ENCODE measurements at regions not wholly inside any gene's neighbourhood (a gene's known extent, or its start where the extent isn't known, plus 50 kb on each side); places are given as distances from the start of the nearest gene placed in this dataset.

DNA sequence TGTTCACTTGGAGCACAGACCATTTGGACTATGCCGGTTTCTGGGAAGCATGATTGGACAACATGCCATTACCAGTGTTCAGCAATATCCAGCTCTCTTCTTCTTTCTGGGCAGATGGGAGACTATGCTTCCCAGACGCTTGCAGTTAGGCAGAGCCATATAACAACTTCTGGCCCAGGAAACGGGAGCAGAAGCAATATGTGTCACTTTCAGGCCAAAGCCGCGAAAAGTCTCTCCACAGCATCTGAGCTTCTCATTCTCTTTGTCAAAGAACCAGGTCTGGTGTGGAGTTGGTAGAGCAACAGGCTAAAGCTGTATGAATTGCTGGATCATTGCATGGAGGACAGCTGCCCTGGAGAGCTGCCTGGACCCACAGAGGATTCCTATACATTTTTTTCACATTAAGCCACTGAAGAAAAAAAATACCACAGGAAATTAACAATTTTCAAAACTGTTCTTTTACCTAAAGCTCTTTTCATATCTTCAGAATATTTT lies 131.4 kb upstream of the FRG1 start:
- TF ChIP-seq, protein P1, sequence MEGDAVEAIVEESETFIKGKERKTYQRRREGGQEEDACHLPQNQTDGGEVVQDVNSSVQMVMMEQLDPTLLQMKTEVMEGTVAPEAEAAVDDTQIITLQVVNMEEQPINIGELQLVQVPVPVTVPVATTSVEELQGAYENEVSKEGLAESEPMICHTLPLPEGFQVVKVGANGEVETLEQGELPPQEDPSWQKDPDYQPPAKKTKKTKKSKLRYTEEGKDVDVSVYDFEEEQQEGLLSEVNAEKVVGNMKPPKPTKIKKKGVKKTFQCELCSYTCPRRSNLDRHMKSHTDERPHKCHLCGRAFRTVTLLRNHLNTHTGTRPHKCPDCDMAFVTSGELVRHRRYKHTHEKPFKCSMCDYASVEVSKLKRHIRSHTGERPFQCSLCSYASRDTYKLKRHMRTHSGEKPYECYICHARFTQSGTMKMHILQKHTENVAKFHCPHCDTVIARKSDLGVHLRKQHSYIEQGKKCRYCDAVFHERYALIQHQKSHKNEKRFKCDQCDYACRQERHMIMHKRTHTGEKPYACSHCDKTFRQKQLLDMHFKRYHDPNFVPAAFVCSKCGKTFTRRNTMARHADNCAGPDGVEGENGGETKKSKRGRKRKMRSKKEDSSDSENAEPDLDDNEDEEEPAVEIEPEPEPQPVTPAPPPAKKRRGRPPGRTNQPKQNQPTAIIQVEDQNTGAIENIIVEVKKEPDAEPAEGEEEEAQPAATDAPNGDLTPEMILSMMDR (IDR thresholded peaks at IDR 0.05; ENCODE audit: low read depth, low read length): no peak
- TF ChIP-seq EZH2phosphoT487 (IDR thresholded peaks at IDR 0.05; ENCODE audit: low read depth): no peak
